ENCODE measurements at regions not wholly inside any gene's neighbourhood (a gene's known extent, or its start where the extent isn't known, plus 50 kb on each side); places are given as distances from the start of the nearest gene placed in this dataset.

GRCh38 chr16:73725156-73725555 lies 571.5 kb upstream of the PSMD7 start:
- H3K36me3 ChIP-seq, result no peaks in the 10 kb centered on the region
- peaks cover 0 to 5% (median 0%) of the 10 kb centered on the region in 12 donors for H3K9me3 ChIP-seq
- WGBS, 4 donors, result 47 to 62% (median 53%) methylated on average over 3 of the region's 3 CpGs
- H3K4me3 ChIP-seq, result no peak overlapping the region
- no peaks in the 10 kb centered on the region for H3K27me3 ChIP-seq
- no peak for DNase-seq
- TF ChIP-seq CTCF (IDR thresholded peaks at IDR 0.05) (no peak), POLR2A (IDR thresholded peaks at IDR 0.05) (no peak)
- intact Hi-C loops (cut with DNase I), result no loop called here
- no peak overlapping the region for H3K27ac ChIP-seq
- no peaks in the 10 kb centered on the region for H3K4me1 ChIP-seq
- no peak for ATAC-seq

- H3K9me3 ChIP-seq, result peaks cover 0 to 5% (median 0%) of the 10 kb centered on the region in 12 donors
- WGBS, 4 donors, result 70 to 85% (median 75%) methylated on average over 2 of the region's 2 CpGs
- no peak overlapping the region for H3K4me3 ChIP-seq
- TF ChIP-seq CTCF (IDR thresholded peaks at IDR 0.05) (no peak), POLR2A (IDR thresholded peaks at IDR 0.05) (no peak)
- DNase-seq (no peak), ATAC-seq (no peak)
- H3K36me3 ChIP-seq, result no peaks in the 10 kb centered on the region
- intact Hi-C loops (cut with DNase I), result no loop called here
- H3K27me3 ChIP-seq, result no peaks in the 10 kb centered on the region
- no peaks in the 10 kb centered on the region for H3K4me1 ChIP-seq
- H3K27ac ChIP-seq, result no peak overlapping the region
Measured at GRCh38 chr16:73724503-73724902, 572.1 kb upstream of the PSMD7 start.

DNA sequence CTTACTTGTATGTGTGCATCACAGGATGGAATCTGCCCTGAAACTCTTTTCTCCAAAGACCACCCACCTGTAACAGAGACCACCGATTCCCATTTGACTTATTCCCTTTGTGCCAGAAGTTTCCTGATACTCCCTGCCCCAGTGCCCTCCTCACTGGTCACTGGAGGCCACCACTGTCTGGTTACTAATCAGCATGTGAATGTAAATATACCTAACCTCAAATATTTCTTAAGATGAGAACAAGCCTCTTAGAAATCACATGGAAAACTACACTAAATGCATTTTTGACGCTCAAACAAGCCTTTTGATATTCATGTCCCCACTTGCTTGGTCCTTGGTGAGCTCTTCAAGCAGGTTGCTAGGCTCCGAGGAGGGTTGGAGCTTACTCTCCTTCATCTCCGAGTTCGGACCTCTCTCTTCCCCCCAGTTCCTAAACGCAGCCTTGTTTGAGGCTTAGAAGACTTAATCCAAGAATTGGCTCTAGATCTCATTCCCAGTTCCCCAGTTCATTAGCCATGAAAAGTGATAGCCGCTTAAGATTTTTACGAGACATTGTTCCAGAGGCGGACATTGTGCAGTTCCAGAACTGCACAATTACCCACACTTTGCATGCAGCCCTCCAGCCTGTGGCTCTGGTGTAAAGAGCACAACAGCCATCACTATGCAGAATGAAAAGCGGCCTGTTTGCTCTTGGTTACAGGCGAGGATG lies 579.2 kb upstream of the PSMD7 start:
- Histone ChIP-seq H3K4me3 (no peak overlapping the region), H3K9me3 (no peaks in the 10 kb centered on the region), H3K27me3 (no peaks in the 10 kb centered on the region), H3K36me3 (no peaks in the 10 kb centered on the region), H3K4me1 (no peaks in the 10 kb centered on the region), H3K27ac (no peak overlapping the region)
- intact Hi-C loops (cut with DNase I), result loop anchor here in 4 of 10 donors (10.0 kb wide), 2 partner anchors 157 to 167 kb away; no protein-coding TSS in a partner anchor
- WGBS, 4 donors, result 86 to 91% (median 89%) methylated on average over 11 of the region's 11 CpGs
- no peak for DNase-seq
- no peak for ATAC-seq
- TF ChIP-seq CTCF (IDR thresholded peaks at IDR 0.05), result no peak
- TF ChIP-seq POLR2A (IDR thresholded peaks at IDR 0.05), result no peak

DNA sequence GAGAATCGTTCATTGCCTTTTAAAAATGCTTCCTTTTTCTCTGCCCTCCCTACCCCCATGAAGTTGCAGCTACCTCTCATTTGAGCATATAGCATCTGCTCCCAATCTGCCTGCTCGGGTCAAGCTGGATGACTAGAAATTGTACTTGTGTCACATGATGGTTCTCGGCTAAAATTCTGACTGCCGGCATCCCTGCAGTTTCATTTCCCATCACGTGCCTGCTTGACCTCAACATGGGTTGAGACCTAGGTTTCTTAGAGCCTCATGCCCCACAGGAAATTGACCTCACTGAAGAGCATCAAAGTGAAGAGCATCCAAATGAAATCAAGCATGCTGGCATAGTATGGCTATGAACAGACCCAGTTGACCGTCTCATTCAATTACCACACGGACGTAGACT lies 581.6 kb upstream of the PSMD7 start:
- Histone ChIP-seq H3K27ac (no peak overlapping the region), H3K9me3 (no peaks in the 10 kb centered on the region), H3K36me3 (no peaks in the 10 kb centered on the region), H3K4me3 (no peak overlapping the region), H3K27me3 (no peaks in the 10 kb centered on the region), H3K4me1 (no peaks in the 10 kb centered on the region)
- TF ChIP-seq POLR2A (IDR thresholded peaks at IDR 0.05) (no peak), CTCF (IDR thresholded peaks at IDR 0.05) (no peak)
- WGBS, 4 donors, result 88 to 94% (median 92%) methylated on average over 8 of the region's 8 CpGs
- intact Hi-C loops (cut with DNase I), result loop anchor here in 5 of 10 donors (5.0 to 10.0 kb wide), 3 partner anchors 160 to 170 kb away; no protein-coding TSS in a partner anchor
- ATAC-seq (no peak), DNase-seq (no peak)
